HepG2 (cell line): ENCODE measurements at regions not wholly inside any gene's neighbourhood (a gene's known extent, or its start where the extent isn't known, plus 50 kb on each side); places are given as distances from the start of the nearest gene placed in this dataset.

Experiments used
- FOSL2 ChIP-seq: sonication (generic); formaldehyde crosslinking; IDR thresholded peaks from 2 replicates; pipeline ENCODE4 v1.4.0; 2020; ENCODE audit warnings: missing genetic modification reagents
- HNF1B ChIP-seq: sonication (generic); formaldehyde crosslinking; IDR thresholded peaks from 2 replicates; pipeline ENCODE4 v1.5.1; 2020; ENCODE audit warnings: mild to moderate bottlenecking, moderate library complexity, missing genetic modification reagents
- HOXA9 ChIP-seq: sonication (generic); formaldehyde crosslinking; IDR thresholded peaks from 2 replicates; pipeline ENCODE4 v1.8.1; 2022; ENCODE audit warnings: missing genetic modification reagents, mild to moderate bottlenecking, moderate library complexity, borderline replicate concordance
- KMT2A ChIP-seq: sonication (generic); formaldehyde crosslinking; IDR thresholded peaks from 2 replicates; pipeline ENCODE4 v1.4.0; 2020; ENCODE audit warnings: missing genetic modification reagents
- MED8 ChIP-seq: sonication (generic); formaldehyde crosslinking; IDR thresholded peaks from 2 replicates; pipeline ENCODE4 v1.8.1; 2023; ENCODE audit warnings: mild to moderate bottlenecking, missing genetic modification reagents; ENCODE audit not compliant: insufficient replicate concordance
- MLX ChIP-seq: IDR thresholded peaks from 2 replicates; pipeline ENCODE4 v1.6.1; 2016
- POLR2AphosphoS2 ChIP-seq: IDR thresholded peaks from 2 replicates; pipeline ENCODE4 v1.6.1; 2011; ENCODE audit warnings: low read depth, low read length, improper control_type of control experiment
- RAD21 ChIP-seq: fragments of 450-650 bp; formaldehyde crosslinking; IDR thresholded peaks from 2 replicates; pipeline ENCODE4 v1.5.0; 2020; ENCODE audit warnings: mild to moderate bottlenecking
- THYN1 ChIP-seq: sonication (generic); formaldehyde crosslinking; IDR thresholded peaks from 2 replicates; pipeline ENCODE4 v1.8.1; 2023; ENCODE audit warnings: low read depth, mild to moderate bottlenecking, moderate library complexity, missing genetic modification reagents, borderline replicate concordance
- YEATS4 ChIP-seq: sonication (generic); formaldehyde crosslinking; IDR thresholded peaks from 2 replicates; pipeline ENCODE4 v1.4.0; 2020; ENCODE audit warnings: missing genetic modification reagents, borderline replicate concordance
- ZBTB25 ChIP-seq: IDR thresholded peaks from 2 replicates; pipeline ENCODE4 v1.6.1; 2018; ENCODE audit warnings: missing genetic modification reagents
- ZNF335 ChIP-seq: sonication (generic); formaldehyde crosslinking; IDR thresholded peaks from 2 replicates; pipeline ENCODE4 v1.4.0; 2020; ENCODE audit warnings: missing genetic modification reagents
- ZNF512 ChIP-seq: sonication (generic); formaldehyde crosslinking; IDR thresholded peaks from 2 replicates; pipeline ENCODE4 v1.4.0; 2020; ENCODE audit warnings: mild to moderate bottlenecking, missing genetic modification reagents
- ZNF737 ChIP-seq: sonication (generic); formaldehyde crosslinking; IDR thresholded peaks from 2 replicates; pipeline ENCODE4 v1.5.0; 2020; ENCODE audit warnings: missing genetic modification reagents, mild to moderate bottlenecking, borderline replicate concordance
- ZNF850 ChIP-seq: sonication (generic); formaldehyde crosslinking; conservative IDR thresholded peaks from 2 replicates; pipeline ENCODE4 v1.9.0; 2021; ENCODE audit warnings: mild to moderate bottlenecking, missing genetic modification reagents
- TF ChIP-seq, protein P1 (sequence below): sonication (generic); formaldehyde crosslinking; conservative IDR thresholded peaks from 2 replicates; pipeline ENCODE4 v1.8.1; 2023; ENCODE audit warnings: missing genetic modification reagents
- TF ChIP-seq, protein P2 (sequence below): sonication (generic); formaldehyde crosslinking; IDR thresholded peaks from 2 replicates; pipeline ENCODE4 v1.9.0; 2021; ENCODE audit warnings: missing genetic modification reagents, mild to moderate bottlenecking, borderline replicate concordance
- TF ChIP-seq, protein P3 (sequence below): sonication (generic); formaldehyde crosslinking; IDR thresholded peaks from 2 replicates; pipeline ENCODE4 v1.4.0; 2020; ENCODE audit warnings: missing genetic modification reagents

DNA sequence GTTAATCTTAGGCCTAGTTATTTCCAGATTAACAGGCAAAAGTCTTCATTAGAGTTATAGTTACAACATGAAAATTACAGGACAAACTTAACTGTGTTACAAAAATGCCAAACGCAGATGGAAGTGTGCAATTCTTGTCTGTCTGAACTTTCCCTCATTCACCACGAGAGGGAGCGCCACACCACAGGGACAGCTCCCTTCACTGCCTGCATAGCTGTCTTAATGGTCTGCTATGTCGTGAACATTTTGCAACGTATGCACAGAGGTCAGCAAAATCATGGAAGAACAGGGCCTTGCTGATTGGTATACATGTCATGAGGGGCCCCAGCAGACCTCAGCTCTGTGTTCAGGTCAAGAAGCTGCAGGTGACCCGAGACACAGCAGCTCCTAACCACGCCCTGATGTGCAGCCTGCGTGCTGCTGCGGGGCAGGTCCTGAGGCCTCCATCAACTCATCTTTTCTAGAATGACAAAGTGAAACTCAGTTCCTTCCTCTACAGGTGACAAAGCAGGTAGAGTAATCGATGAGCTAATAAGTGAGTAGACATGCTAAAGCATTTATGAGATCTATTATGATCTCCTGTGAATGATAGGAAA lies 78.8 kb upstream of the ATP8B1 start (continued):
- TF ChIP-seq, protein P1, sequence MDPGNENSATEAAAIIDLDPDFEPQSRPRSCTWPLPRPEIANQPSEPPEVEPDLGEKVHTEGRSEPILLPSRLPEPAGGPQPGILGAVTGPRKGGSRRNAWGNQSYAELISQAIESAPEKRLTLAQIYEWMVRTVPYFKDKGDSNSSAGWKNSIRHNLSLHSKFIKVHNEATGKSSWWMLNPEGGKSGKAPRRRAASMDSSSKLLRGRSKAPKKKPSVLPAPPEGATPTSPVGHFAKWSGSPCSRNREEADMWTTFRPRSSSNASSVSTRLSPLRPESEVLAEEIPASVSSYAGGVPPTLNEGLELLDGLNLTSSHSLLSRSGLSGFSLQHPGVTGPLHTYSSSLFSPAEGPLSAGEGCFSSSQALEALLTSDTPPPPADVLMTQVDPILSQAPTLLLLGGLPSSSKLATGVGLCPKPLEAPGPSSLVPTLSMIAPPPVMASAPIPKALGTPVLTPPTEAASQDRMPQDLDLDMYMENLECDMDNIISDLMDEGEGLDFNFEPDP (CRISPR knock-in tag) = no peak
- TF ChIP-seq, protein P2, sequence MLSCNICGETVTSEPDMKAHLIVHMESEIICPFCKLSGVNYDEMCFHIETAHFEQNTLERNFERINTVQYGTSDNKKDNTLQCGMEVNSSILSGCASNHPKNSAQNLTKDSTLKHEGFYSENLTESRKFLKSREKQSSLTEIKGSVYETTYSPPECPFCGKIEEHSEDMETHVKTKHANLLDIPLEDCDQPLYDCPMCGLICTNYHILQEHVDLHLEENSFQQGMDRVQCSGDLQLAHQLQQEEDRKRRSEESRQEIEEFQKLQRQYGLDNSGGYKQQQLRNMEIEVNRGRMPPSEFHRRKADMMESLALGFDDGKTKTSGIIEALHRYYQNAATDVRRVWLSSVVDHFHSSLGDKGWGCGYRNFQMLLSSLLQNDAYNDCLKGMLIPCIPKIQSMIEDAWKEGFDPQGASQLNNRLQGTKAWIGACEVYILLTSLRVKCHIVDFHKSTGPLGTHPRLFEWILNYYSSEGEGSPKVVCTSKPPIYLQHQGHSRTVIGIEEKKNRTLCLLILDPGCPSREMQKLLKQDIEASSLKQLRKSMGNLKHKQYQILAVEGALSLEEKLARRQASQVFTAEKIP (CRISPR knock-in tag) = no peak
- TF ChIP-seq MED8 (CRISPR knock-in tag) (no peak), KMT2A (CRISPR knock-in tag) (no peak), HNF1B (0 out of 2 replicates have a peak, but pooled peaks have one; percentile 20), ZNF850 (CRISPR knock-in tag) (no peak), ZNF512 (CRISPR knock-in tag) (no peak), FOSL2 (no peak), THYN1 (CRISPR knock-in tag) (no peak), RAD21 (peak; percentile 92), MLX (0 out of 2 replicates have a peak, but pooled peaks have one; percentile 15), POLR2AphosphoS2 (no peak), ZNF335 (CRISPR knock-in tag) (no peak), ZBTB25 (CRISPR knock-in tag) (no peak), YEATS4 (no peak), HOXA9 (CRISPR knock-in tag) (no peak), ZNF737 (CRISPR knock-in tag) (no peak)
- TF ChIP-seq, protein P3, sequence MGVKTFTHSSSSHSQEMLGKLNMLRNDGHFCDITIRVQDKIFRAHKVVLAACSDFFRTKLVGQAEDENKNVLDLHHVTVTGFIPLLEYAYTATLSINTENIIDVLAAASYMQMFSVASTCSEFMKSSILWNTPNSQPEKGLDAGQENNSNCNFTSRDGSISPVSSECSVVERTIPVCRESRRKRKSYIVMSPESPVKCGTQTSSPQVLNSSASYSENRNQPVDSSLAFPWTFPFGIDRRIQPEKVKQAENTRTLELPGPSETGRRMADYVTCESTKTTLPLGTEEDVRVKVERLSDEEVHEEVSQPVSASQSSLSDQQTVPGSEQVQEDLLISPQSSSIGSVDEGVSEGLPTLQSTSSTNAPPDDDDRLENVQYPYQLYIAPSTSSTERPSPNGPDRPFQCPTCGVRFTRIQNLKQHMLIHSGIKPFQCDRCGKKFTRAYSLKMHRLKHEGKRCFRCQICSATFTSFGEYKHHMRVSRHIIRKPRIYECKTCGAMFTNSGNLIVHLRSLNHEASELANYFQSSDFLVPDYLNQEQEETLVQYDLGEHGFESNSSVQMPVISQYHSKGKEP = no peak
